ENCODE measurements at regions not wholly inside any gene's neighbourhood (a gene's known extent, or its start where the extent isn't known, plus 50 kb on each side); places are given as distances from the start of the nearest gene placed in this dataset.

DNA sequence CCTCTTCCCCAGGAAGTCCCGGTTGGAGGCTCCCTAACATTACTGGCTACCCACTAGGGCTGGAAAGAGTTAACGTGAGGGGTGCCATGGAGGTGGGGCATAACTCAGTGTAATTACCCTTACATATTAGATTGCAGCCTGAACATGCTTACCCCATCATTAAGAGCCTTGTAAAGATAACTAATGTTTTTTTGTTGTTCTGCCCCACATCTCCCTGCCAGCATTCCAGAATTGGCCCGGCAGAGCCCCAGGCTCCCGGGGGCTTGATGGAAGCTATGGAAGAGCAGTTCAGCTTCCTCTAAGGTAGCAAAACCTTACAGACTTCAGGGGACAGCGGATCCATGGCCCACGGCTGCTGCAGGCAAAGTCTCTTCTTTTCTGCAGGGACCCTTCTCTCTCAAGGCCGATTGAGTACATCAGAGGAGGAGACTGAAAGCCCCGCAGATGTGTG, 166.1 kb upstream of the FOXQ1 start:
- no peaks in the 10 kb centered on the region for H3K9me3 ChIP-seq (replicated peaks; ENCODE audit: insufficient read depth, low read length)
- H3K4me1 ChIP-seq (ENCODE audit: low read length): no peaks in the 10 kb centered on the region
- no peak overlapping the region for H3K27ac ChIP-seq (ENCODE audit: low read length)
- no peaks in the 10 kb centered on the region for H3F3A ChIP-seq (ENCODE audit: insufficient read depth, low read length)
- no peak for DNase-seq
- no peak overlapping the region for H3K4me3 ChIP-seq (ENCODE audit: low read length)
- no peaks in the 10 kb centered on the region for H4K20me1 ChIP-seq (ENCODE audit: insufficient read depth, low read length)
- H3K9ac ChIP-seq (ENCODE audit: low read length): no peak overlapping the region
- H3K27me3 ChIP-seq (replicated peaks; ENCODE audit: insufficient read depth, low read length): no peaks in the 10 kb centered on the region
- TF ChIP-seq EZH2phosphoT487 (IDR thresholded peaks at IDR 0.05; ENCODE audit: low read length) (no peak), CTCF (IDR thresholded peaks at IDR 0.05; ENCODE audit: low read length) (no peak), EZH2 (optimal IDR thresholded peaks at IDR 0.05; ENCODE audit: low read depth, low read length) (no peak)
- no peak overlapping the region for H3K4me2 ChIP-seq (ENCODE audit: low read depth, low read length)
- no peaks in the 10 kb centered on the region for H3K9me2 ChIP-seq (replicated peaks; ENCODE audit: insufficient read depth, low read length)
- no peaks in the 10 kb centered on the region for H3K79me2 ChIP-seq (ENCODE audit: low read length)
- no peaks in the 10 kb centered on the region for H3K36me3 ChIP-seq (replicated peaks; ENCODE audit: insufficient read depth, low read length)
- no peak overlapping the region for H2AFZ ChIP-seq (ENCODE audit: low read length)

DNA sequence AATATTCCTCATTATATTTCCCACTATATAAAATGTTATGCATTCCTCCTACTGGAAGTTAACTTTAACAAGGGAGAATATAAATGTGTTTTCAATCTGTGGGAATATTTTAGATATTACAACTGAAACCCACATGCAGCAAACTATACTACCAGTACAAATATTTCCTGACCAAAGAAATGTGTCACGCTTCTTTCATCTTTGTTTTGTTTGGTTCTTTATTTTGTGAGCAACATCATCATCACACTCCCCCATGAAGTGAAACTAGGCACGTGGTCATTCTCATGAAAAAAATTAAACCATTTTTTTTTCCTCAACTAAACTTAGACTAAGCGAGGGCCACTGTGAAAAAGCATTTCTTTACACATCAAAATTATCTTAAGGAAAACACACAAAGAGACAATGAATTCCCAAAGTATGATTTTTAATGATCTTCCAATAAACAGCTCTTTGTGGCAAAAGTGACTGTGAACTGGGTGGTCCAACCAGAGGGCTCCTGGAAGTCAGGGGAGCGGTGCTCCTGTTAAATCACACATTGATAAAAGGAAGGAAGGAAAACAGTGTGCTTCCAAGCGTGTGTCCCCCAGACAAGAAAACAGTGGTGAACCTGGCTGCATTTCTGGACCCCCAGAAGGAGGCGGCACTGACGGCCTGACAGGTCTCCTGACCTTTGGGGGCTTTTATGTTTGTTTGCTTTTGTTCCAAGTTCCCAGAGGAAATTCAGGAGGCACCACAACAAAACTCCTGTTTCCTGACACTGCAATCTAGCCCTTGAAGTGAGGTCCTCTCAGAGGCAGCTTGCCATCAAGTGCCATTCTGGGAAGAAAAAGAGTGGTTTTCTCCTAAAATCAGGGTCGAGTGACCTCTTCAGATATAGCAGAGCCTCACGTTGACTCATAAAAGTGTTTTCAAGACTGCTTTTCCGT, 166.8 kb upstream of the FOXQ1 start:
- Histone ChIP-seq H3K79me2 (ENCODE audit: low read length) (no peaks in the 10 kb centered on the region), H3K27me3 (replicated peaks; ENCODE audit: insufficient read depth, low read length) (no peaks in the 10 kb centered on the region), H2AFZ (ENCODE audit: low read length) (no peak overlapping the region), H3K4me2 (ENCODE audit: low read depth, low read length) (no peak overlapping the region), H3K9me2 (replicated peaks; ENCODE audit: insufficient read depth, low read length) (no peaks in the 10 kb centered on the region), H3K4me3 (ENCODE audit: low read length) (no peak overlapping the region), H3F3A (ENCODE audit: insufficient read depth, low read length) (no peaks in the 10 kb centered on the region), H3K36me3 (replicated peaks; ENCODE audit: insufficient read depth, low read length) (no peaks in the 10 kb centered on the region), H3K9me3 (replicated peaks; ENCODE audit: insufficient read depth, low read length) (no peaks in the 10 kb centered on the region), H4K20me1 (ENCODE audit: insufficient read depth, low read length) (no peaks in the 10 kb centered on the region), H3K4me1 (ENCODE audit: low read length) (no peaks in the 10 kb centered on the region), H3K9ac (ENCODE audit: low read length) (no peak overlapping the region), H3K27ac (ENCODE audit: low read length) (no peak overlapping the region)
- no peak for DNase-seq
- TF ChIP-seq EZH2phosphoT487 (IDR thresholded peaks at IDR 0.05; ENCODE audit: low read length): no peak

GRCh38 chr6:1143655-1144054, 168.2 kb upstream of the FOXQ1 start:
- no peak for TF ChIP-seq EZH2phosphoT487 (IDR thresholded peaks at IDR 0.05; ENCODE audit: low read length)
- TF ChIP-seq CTCF (IDR thresholded peaks at IDR 0.05; ENCODE audit: low read length): no peak
- TF ChIP-seq EZH2 (optimal IDR thresholded peaks at IDR 0.05; ENCODE audit: low read depth, low read length): no peak

More at GRCh38 chr6:1143655-1144054, 168.2 kb upstream of the FOXQ1 start:
- H3K9ac ChIP-seq (ENCODE audit: low read length): no peak overlapping the region
- H3F3A ChIP-seq (ENCODE audit: insufficient read depth, low read length): no peaks in the 10 kb centered on the region
- H3K4me2 ChIP-seq (ENCODE audit: low read depth, low read length): no peak overlapping the region
- H3K27ac ChIP-seq (ENCODE audit: low read length): no peak overlapping the region
- H4K20me1 ChIP-seq (ENCODE audit: insufficient read depth, low read length): no peaks in the 10 kb centered on the region
- no peak overlapping the region for H3K4me3 ChIP-seq (ENCODE audit: low read length)
- no peaks in the 10 kb centered on the region for H3K27me3 ChIP-seq (replicated peaks; ENCODE audit: insufficient read depth, low read length)
- H2AFZ ChIP-seq (ENCODE audit: low read length): no peak overlapping the region
- H3K9me2 ChIP-seq (replicated peaks; ENCODE audit: insufficient read depth, low read length): no peaks in the 10 kb centered on the region
- H3K9me3 ChIP-seq (replicated peaks; ENCODE audit: insufficient read depth, low read length): no peaks in the 10 kb centered on the region
- DNase-seq: no peak
- no peaks in the 10 kb centered on the region for H3K36me3 ChIP-seq (replicated peaks; ENCODE audit: insufficient read depth, low read length)
- H3K4me1 ChIP-seq (ENCODE audit: low read length): no peaks in the 10 kb centered on the region
- H3K79me2 ChIP-seq (ENCODE audit: low read length): no peaks in the 10 kb centered on the region

Data from MM.1S (cell line).